ENCODE measurements at regions not wholly inside any gene's neighbourhood (a gene's known extent, or its start where the extent isn't known, plus 50 kb on each side); places are given as distances from the start of the nearest gene placed in this dataset.

DNA sequence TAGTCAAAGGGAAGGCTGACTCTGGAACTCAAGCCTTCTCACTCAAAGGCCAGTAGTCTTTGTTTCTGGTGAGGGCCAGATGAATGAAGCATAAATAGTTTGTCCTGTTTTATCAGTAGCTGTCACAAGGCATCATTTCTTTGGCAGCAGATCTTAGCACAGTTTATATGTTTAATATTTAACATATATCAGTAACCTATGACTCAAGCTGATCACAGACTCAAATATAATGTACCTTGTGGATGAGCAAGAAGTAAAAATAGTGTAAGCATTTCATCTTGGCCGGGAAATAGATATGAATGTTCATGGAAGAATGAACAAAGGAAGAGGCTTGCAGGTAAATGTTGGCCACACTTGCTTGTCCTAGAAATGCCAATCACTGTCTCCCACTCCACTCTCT, 158.3 kb upstream of the BMP4 start:
- Histone ChIP-seq H3K27me3 (ENCODE audit: control insufficient read depth, low read length) (no peaks in the 10 kb centered on the region), H3K36me3 (ENCODE audit: control insufficient read depth, low read length) (no peaks in the 10 kb centered on the region), H3K9me2 (replicated peaks; ENCODE audit: control insufficient read depth, low read length) (no peaks in the 10 kb centered on the region), H3K4me1 (ENCODE audit: control insufficient read depth, low read length) (no peaks in the 10 kb centered on the region), H3K9me3 (ENCODE audit: control insufficient read depth, insufficient read depth, low read length) (no peaks in the 10 kb centered on the region), H3F3A (ENCODE audit: control insufficient read depth, insufficient read depth) (no peaks in the 10 kb centered on the region), H3K4me3 (ENCODE audit: low read length) (no peak overlapping the region), H3K79me2 (ENCODE audit: control insufficient read depth, low read length) (no peaks in the 10 kb centered on the region), H4K20me1 (ENCODE audit: control insufficient read depth, insufficient read depth, low read depth, low read length) (no peaks in the 10 kb centered on the region), H3K27ac (ENCODE audit: low read depth, low read length) (no peak overlapping the region), H3K4me2 (ENCODE audit: low read length) (no peak overlapping the region)
- no peak for TF ChIP-seq EZH2phosphoT487 (IDR thresholded peaks at IDR 0.05; ENCODE audit: borderline replicate concordance, low read length)
- TF ChIP-seq, protein P1, sequence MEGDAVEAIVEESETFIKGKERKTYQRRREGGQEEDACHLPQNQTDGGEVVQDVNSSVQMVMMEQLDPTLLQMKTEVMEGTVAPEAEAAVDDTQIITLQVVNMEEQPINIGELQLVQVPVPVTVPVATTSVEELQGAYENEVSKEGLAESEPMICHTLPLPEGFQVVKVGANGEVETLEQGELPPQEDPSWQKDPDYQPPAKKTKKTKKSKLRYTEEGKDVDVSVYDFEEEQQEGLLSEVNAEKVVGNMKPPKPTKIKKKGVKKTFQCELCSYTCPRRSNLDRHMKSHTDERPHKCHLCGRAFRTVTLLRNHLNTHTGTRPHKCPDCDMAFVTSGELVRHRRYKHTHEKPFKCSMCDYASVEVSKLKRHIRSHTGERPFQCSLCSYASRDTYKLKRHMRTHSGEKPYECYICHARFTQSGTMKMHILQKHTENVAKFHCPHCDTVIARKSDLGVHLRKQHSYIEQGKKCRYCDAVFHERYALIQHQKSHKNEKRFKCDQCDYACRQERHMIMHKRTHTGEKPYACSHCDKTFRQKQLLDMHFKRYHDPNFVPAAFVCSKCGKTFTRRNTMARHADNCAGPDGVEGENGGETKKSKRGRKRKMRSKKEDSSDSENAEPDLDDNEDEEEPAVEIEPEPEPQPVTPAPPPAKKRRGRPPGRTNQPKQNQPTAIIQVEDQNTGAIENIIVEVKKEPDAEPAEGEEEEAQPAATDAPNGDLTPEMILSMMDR (IDR thresholded peaks at IDR 0.05; ENCODE audit: low read depth, low read length, poor library complexity, severe bottlenecking), result no peak

DNA sequence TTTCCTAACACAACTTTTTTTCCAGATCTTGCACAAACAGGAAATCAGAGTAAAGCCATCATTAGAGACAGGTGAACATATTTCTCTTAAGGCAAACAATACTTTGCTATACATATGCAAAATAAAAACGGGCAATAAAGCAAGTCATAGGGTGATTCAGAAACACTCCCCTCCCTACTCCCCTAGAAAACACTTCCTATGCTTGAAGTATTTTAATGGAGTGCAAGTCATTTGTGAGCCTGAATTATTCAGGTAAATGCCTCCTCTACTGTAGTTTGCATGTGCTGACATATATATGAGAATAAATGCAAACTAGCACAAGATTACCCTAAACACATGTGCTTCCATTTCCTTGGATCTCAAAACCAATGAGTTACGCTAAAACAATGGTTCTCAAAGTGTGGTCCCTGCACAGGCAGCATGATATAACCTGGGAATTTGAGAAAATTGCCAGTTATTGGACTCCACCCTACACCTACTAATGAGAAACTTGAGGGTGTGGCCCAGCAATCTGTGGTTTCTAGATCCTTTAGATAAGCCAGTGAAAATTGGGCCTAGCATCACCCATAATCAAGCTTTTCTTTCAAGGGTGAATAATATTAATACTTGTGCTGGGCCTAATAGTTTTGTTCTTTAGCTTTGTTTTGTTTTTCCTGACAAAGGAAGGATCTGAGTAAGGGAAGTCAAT, 159.7 kb upstream of the BMP4 start:
- H3K27me3 ChIP-seq (ENCODE audit: control insufficient read depth, low read length), result no peaks in the 10 kb centered on the region
- no peak overlapping the region for H3K4me2 ChIP-seq (ENCODE audit: low read length)
- H3K4me3 ChIP-seq (ENCODE audit: low read length), result no peak overlapping the region
- H3K36me3 ChIP-seq (ENCODE audit: control insufficient read depth, low read length), result no peaks in the 10 kb centered on the region
- no peaks in the 10 kb centered on the region for H3K9me3 ChIP-seq (ENCODE audit: control insufficient read depth, insufficient read depth, low read length)
- H3F3A ChIP-seq (ENCODE audit: control insufficient read depth, insufficient read depth), result no peaks in the 10 kb centered on the region
- H3K27ac ChIP-seq (ENCODE audit: low read depth, low read length), result no peak overlapping the region
- H3K9me2 ChIP-seq (replicated peaks; ENCODE audit: control insufficient read depth, low read length), result no peaks in the 10 kb centered on the region
- H4K20me1 ChIP-seq (ENCODE audit: control insufficient read depth, insufficient read depth, low read depth, low read length), result no peaks in the 10 kb centered on the region
- TF ChIP-seq, protein P1 (IDR thresholded peaks at IDR 0.05; ENCODE audit: low read depth, low read length, poor library complexity, severe bottlenecking), result no peak
- no peak for TF ChIP-seq EZH2phosphoT487 (IDR thresholded peaks at IDR 0.05; ENCODE audit: borderline replicate concordance, low read length)
- H3K4me1 ChIP-seq (ENCODE audit: control insufficient read depth, low read length), result no peaks in the 10 kb centered on the region
- H3K79me2 ChIP-seq (ENCODE audit: control insufficient read depth, low read length), result no peaks in the 10 kb centered on the region

DNA sequence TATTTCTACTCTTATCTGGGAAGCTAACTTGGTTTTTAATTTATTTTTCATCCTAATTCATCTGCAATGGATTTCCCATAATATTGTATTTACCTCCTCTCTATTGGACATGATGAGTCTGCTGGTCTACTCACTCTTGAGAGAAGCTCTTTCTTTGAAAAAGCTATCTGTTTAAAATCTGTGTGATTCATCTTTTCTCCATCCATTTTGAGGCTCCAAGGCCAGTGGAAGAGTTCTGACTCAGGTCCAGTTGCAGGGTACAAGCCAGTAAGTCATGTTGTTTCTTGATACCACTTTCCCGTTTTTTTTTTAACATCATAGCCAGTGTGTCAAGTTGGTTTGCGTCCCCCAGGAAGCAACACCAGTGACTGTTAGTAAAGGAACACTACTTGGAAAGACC, 160.3 kb upstream of the BMP4 start:
- no peak overlapping the region for H3K4me3 ChIP-seq (ENCODE audit: low read length)
- H4K20me1 ChIP-seq (ENCODE audit: control insufficient read depth, insufficient read depth, low read depth, low read length), result no peaks in the 10 kb centered on the region
- no peak overlapping the region for H3K27ac ChIP-seq (ENCODE audit: low read depth, low read length)
- TF ChIP-seq, protein P1 (IDR thresholded peaks at IDR 0.05; ENCODE audit: low read depth, low read length, poor library complexity, severe bottlenecking), result no peak
- no peaks in the 10 kb centered on the region for H3K4me1 ChIP-seq (ENCODE audit: control insufficient read depth, low read length)
- no peaks in the 10 kb centered on the region for H3K36me3 ChIP-seq (ENCODE audit: control insufficient read depth, low read length)
- no peaks in the 10 kb centered on the region for H3K79me2 ChIP-seq (ENCODE audit: control insufficient read depth, low read length)
- H3K9me3 ChIP-seq (ENCODE audit: control insufficient read depth, insufficient read depth, low read length), result no peaks in the 10 kb centered on the region
- H3F3A ChIP-seq (ENCODE audit: control insufficient read depth, insufficient read depth), result no peaks in the 10 kb centered on the region
- H3K27me3 ChIP-seq (ENCODE audit: control insufficient read depth, low read length), result no peaks in the 10 kb centered on the region
- H3K4me2 ChIP-seq (ENCODE audit: low read length), result no peak overlapping the region
- no peaks in the 10 kb centered on the region for H3K9me2 ChIP-seq (replicated peaks; ENCODE audit: control insufficient read depth, low read length)
